Sigmoid colon (tissue), 6 donors: ENCODE measurements at regions not wholly inside any gene's neighbourhood (a gene's known extent, or its start where the extent isn't known, plus 50 kb on each side); places are given as distances from the start of the nearest gene placed in this dataset.

Experiments
- DNase-seq: peaks from one replicate; pipeline ENCODE4 v3.0.0-alpha.2; 2019
- H3K27ac ChIP-seq, 4 donors: fragments of 200-600 bp; sonication (generic); one replicate each; pipeline ENCODE4 v1.5.1; 2016 to 2019; ENCODE audit warnings: mild to moderate bottlenecking in 1 of 4
- H3K27me3 ChIP-seq, 3 donors: fragments of 200-600 bp; sonication (generic); one replicate each; pipeline ENCODE4 v1.5.1; 2019; ENCODE audit warnings: mild to moderate bottlenecking in 1 of 3
- H3K36me3 ChIP-seq, 4 donors: fragments of 200-600 bp; sonication (generic); one replicate each; pipeline ENCODE4 v1.5.1; 2016 to 2019
- H3K4me1 ChIP-seq, 4 donors: fragments of 200-600 bp; sonication (generic); one replicate each; pipeline ENCODE4 v1.5.1; 2017 to 2019
- H3K4me3 ChIP-seq, 4 donors: fragments of 200-600 bp; sonication (generic); one replicate each; pipeline ENCODE4 v1.5.1; 2017 to 2019; ENCODE audit warnings: mild to moderate bottlenecking in 2 of 4, moderate library complexity in 1 of 4
- H3K9me3 ChIP-seq, 4 donors: fragments of 200-600 bp in 3 of 4; sonication (generic) in 3 of 4; one replicate each; pipeline versions ENCODE4 v1.5.1 to v1.6.1; 2013 to 2019
- EP300 ChIP-seq, 4 donors: sonication (generic); formaldehyde crosslinking; IDR thresholded peaks; one replicate each; pipeline ENCODE4 v1.6.1; 2017; ENCODE audit warnings: antibody characterized with exemption in 4 of 4
- POLR2A ChIP-seq, 2 donors: fragments of 450-650 bp; IDR thresholded peaks; one replicate each; pipeline ENCODE4 v1.6.1; 2016; ENCODE audit warnings: antibody characterized with exemption in 2 of 2, mild to moderate bottlenecking in 2 of 2, moderate library complexity in 2 of 2
- POLR2AphosphoS5 ChIP-seq, 4 donors: sonication (generic); formaldehyde crosslinking; IDR thresholded peaks; one replicate each; pipeline ENCODE4 v1.6.1; 2017; ENCODE audit warnings: antibody characterized with exemption in 4 of 4
- WGBS, 2 donors: extraction: QIAGEN DNeasy Blood & Tissue Kit; methylation state at CpG; one replicate each; pipeline ENCODE4 v1.1.7; 2013; 5-methylcytosine and 5-hydroxymethylcytosine counted together
- intact Hi-C: fragments of 100-400 bp; cut with DNase I; formaldehyde crosslinking; loops from one replicate; pipeline ENCODE4 v1.15.1; 2023
- TF ChIP-seq, protein P1 (sequence below), 4 experiments: fragments of 450-650 bp in 3 of 4; fragments of 200-600 bp in 1 of 4; IDR thresholded peaks; one replicate each; pipeline ENCODE4 v1.5.1; 2016 to 2019; ENCODE audit warnings: antibody characterized with exemption in 4 of 4, mild to moderate bottlenecking in 3 of 4, moderate library complexity in 2 of 4
- donor health status: healthy with polysubstance abuse.
- donor health status: healthy.

DNA sequence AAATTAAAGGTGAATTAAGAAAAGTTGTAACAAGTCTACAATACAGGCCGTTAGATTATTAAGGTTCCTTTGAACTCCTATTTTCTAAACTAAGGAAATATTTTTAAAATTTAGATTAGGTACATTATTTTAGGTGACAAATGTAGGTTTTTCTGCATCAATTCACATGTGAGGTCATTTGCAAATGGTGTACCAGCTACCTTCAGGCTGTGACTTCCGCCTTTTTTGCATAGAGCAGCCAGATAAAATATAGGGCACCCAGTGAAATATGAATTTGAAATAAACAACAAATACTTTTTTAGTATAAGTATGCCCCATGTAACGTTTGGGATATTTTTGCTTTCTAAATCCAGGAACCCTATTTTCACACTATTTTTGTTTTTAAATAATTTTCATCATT, 544.0 kb downstream of the LMO4 start:
- H3K36me3 ChIP-seq, result no peaks in the 10 kb centered on the region
- TF ChIP-seq, protein P1, sequence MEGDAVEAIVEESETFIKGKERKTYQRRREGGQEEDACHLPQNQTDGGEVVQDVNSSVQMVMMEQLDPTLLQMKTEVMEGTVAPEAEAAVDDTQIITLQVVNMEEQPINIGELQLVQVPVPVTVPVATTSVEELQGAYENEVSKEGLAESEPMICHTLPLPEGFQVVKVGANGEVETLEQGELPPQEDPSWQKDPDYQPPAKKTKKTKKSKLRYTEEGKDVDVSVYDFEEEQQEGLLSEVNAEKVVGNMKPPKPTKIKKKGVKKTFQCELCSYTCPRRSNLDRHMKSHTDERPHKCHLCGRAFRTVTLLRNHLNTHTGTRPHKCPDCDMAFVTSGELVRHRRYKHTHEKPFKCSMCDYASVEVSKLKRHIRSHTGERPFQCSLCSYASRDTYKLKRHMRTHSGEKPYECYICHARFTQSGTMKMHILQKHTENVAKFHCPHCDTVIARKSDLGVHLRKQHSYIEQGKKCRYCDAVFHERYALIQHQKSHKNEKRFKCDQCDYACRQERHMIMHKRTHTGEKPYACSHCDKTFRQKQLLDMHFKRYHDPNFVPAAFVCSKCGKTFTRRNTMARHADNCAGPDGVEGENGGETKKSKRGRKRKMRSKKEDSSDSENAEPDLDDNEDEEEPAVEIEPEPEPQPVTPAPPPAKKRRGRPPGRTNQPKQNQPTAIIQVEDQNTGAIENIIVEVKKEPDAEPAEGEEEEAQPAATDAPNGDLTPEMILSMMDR (IDR thresholded peaks at IDR 0.05), result no peak
- TF ChIP-seq POLR2AphosphoS5 (IDR thresholded peaks at IDR 0.05), result no peak
- TF ChIP-seq POLR2A (IDR thresholded peaks at IDR 0.05), result no peak
- no peak for TF ChIP-seq EP300 (IDR thresholded peaks at IDR 0.05)
- no peaks in the 10 kb centered on the region for H3K4me1 ChIP-seq
- H3K4me3 ChIP-seq, result no peak overlapping the region
- intact Hi-C loops, result no loop called here
- no peak overlapping the region for H3K27ac ChIP-seq
- H3K9me3 ChIP-seq, result no peaks in the 10 kb centered on the region
- no peak for DNase-seq
- no peaks in the 10 kb centered on the region for H3K27me3 ChIP-seq
- WGBS, 2 donors, result 87 to 91% methylated on average over 3 of the region's 3 CpGs

DNA sequence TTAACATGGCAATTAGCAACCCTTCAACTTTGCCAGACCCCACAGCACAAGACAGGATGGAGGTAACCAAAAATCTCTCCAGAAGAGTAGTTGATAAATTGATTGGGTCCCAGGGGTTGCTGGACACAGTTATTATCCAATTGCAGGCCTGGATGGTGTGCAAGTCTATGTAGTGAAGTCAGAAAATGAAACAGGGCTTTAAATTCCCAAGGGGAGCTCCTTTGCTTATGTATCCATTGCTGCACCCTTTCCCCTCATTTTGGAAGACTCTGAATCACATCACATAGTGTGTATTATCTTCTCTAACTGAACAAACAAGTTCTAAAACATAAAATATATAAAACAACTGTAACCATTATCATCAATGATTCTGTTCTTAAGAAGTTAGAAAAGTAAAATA, 550.2 kb downstream of the LMO4 start:
- no peaks in the 10 kb centered on the region for H3K36me3 ChIP-seq
- no peaks in the 10 kb centered on the region for H3K27me3 ChIP-seq
- no peaks in the 10 kb centered on the region for H3K9me3 ChIP-seq
- H3K4me3 ChIP-seq, result no peak overlapping the region
- H3K27ac ChIP-seq, result no peak overlapping the region
- no peak for DNase-seq
- H3K4me1 ChIP-seq, result no peaks in the 10 kb centered on the region
- intact Hi-C loops, result no loop called here
- TF ChIP-seq, protein P1 (IDR thresholded peaks at IDR 0.05), result no peak
- no peak for TF ChIP-seq POLR2AphosphoS5 (IDR thresholded peaks at IDR 0.05)
- no peak for TF ChIP-seq EP300 (IDR thresholded peaks at IDR 0.05)
- no peak for TF ChIP-seq POLR2A (IDR thresholded peaks at IDR 0.05)

DNA sequence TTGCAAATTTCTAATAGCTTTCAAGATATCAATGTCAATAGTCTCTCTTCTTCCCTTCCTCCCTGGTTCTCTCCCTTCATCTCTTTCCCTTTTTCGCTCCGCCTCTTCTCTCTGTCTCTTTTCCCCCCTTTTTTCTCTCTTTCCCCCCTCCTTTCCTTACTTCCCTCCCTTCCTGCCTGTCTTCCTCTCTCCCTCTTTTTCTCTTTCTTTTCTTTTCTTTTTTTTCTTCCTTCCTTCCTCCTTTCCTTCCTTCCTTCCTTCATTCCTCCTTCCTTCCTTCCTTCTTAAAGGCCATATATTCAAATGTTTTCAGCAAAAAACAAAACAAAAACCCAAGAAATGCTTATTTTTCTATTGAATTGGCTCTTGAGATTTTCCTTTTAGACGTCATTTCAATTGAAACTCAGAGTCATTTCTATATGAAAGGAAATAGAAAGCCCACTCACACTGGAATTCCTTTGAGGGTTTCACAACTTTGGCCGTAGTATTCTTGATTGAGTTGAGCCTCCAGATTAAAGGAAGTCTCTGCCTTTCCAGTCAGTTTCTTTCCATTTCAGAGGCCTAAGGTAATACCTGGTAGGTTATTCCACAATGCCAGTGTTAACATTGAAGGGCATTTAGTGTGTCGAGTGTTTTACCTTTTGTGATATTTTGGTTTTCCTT, 551.5 kb downstream of the LMO4 start:
- no peaks in the 10 kb centered on the region for H3K27me3 ChIP-seq

DNA sequence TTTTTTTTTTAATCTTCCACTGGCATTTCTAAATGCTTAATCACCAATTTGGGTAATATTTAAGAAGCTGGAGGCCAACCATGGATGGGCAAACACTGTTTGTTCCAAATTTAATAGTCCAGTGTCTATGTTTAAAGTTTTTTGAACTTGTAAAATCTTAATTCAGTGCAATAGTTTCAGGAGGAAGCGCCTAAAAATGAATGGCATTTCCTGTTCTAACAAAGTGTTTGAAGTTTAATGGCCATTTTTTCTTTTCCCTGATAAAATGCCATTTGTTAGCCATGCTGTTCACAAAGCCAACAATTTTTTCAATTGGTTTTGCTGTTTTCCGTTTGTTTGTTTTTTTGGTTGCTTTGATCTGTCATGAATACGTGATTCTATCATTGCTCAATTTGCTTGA, 552.1 kb downstream of the LMO4 start:
- intact Hi-C loops, result no loop called here
- Histone ChIP-seq H3K4me3 (no peak overlapping the region), H3K27ac (no peak overlapping the region), H3K4me1 (peaks cover 0 to 12% (median 8%) of the 10 kb centered on the region in 4 donors), H3K9me3 (no peaks in the 10 kb centered on the region), H3K27me3 (no peaks in the 10 kb centered on the region), H3K36me3 (no peaks in the 10 kb centered on the region)
- WGBS, 2 donors, result 90 to 93% methylated on average over 3 of the region's 3 CpGs
- no peak for DNase-seq
- TF ChIP-seq POLR2A (IDR thresholded peaks at IDR 0.05), result no peak

More for the DNA sequence above, 551.5 kb downstream of the LMO4 start:
- DNase-seq, result no peak
- Histone ChIP-seq H3K4me1 (peaks cover 0 to 6% (median 4%) of the 10 kb centered on the region in 4 donors), H3K4me3 (no peak overlapping the region), H3K27ac (no peak overlapping the region), H3K9me3 (no peaks in the 10 kb centered on the region), H3K36me3 (no peaks in the 10 kb centered on the region)
- no peak for TF ChIP-seq POLR2A (IDR thresholded peaks at IDR 0.05)
- no peak for TF ChIP-seq POLR2AphosphoS5 (IDR thresholded peaks at IDR 0.05)
- TF ChIP-seq EP300 (IDR thresholded peaks at IDR 0.05), result no peak
- TF ChIP-seq, protein P1 (IDR thresholded peaks at IDR 0.05), result no peak
- intact Hi-C loops, result no loop called here
- 92 to 93% methylated on average over 5 of the region's 5 CpGs for WGBS, 2 donors

DNA sequence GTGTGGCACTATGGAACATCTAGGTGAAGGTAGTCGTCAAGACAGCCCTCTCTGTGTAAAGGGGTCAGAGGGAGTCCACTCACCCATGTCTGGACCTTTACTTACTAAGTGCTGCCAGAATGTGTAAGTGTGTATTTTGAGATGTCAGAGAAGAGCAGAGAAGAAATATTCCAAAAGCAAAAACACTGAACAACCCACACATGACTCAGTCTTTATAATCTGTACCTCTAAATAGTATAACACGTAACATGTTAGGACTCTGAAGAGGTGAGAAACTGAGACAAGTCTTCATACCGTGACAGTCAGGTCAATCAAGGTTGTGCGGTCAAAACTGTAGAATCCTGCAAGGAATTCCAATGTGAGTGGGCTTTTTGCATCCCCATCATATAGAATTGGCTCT, 555.2 kb downstream of the LMO4 start:
- Histone ChIP-seq H3K27ac (no peak overlapping the region), H3K36me3 (no peaks in the 10 kb centered on the region), H3K9me3 (no peaks in the 10 kb centered on the region), H3K4me1 (peaks cover 0 to 36% (median 25%) of the 10 kb centered on the region in 4 donors), H3K27me3 (no peaks in the 10 kb centered on the region), H3K4me3 (no peak overlapping the region)
- no peak for TF ChIP-seq POLR2AphosphoS5 (IDR thresholded peaks at IDR 0.05)
- no peak for TF ChIP-seq EP300 (IDR thresholded peaks at IDR 0.05)
- TF ChIP-seq, protein P1 (IDR thresholded peaks at IDR 0.05), result no peak
- TF ChIP-seq POLR2A (IDR thresholded peaks at IDR 0.05), result no peak
- no peak for DNase-seq
- WGBS, 2 donors, result 93 to 95% methylated on average over 4 of the region's 4 CpGs
- intact Hi-C loops, result no loop called here
